Right lobe of liver (tissue), 6 donors: ENCODE measurements at regions not wholly inside any gene's neighbourhood (a gene's known extent, or its start where the extent isn't known, plus 50 kb on each side); places are given as distances from the start of the nearest gene placed in this dataset.

Source experiments
- ATAC-seq, 4 donors: fragments of 200-7000 bp; cut with Tn5 transposase; one replicate each; pipeline ENCODE4 v1.9.1; 2020; ENCODE audit warnings: mild to moderate bottlenecking in 4 of 4, moderate library complexity in 4 of 4
- DNase-seq, 3 donors: peaks; one replicate each; pipeline ENCODE4 v3.0.0-alpha.2; 2020
- H3K27ac ChIP-seq, 3 donors: fragments of 200-600 bp; one replicate each; pipeline ENCODE4 v1.8.0; 2022
- H3K27me3 ChIP-seq, 2 donors: fragments of 200-600 bp; one replicate each; pipeline ENCODE4 v1.8.0; 2022
- H3K36me3 ChIP-seq, 4 donors: fragments of 200-600 bp; sonication (generic) in 1 of 4; one replicate each; pipeline versions ENCODE4 v1.5.1 to v1.8.0; 2017 to 2022; ENCODE audit warnings: control low read depth in 1 of 4
- H3K4me1 ChIP-seq, 4 donors: fragments of 200-600 bp; sonication (generic) in 1 of 4; one replicate each; pipeline versions ENCODE4 v1.5.1 to v1.8.0; 2017 to 2022; ENCODE audit warnings: control low read depth in 1 of 4
- H3K4me3 ChIP-seq, 3 donors: fragments of 200-600 bp; one replicate each; pipeline ENCODE4 v1.8.0; 2022
- H3K9me3 ChIP-seq, 4 donors: fragments of 200-600 bp; sonication (generic) in 1 of 4; one replicate each; pipeline versions ENCODE4 v1.5.1 to v1.8.0; 2017 to 2022; ENCODE audit warnings: control low read depth in 1 of 4
- CTCF ChIP-seq, 4 donors: fragments of 200-600 bp in 3 of 4; fragments of 450-650 bp in 1 of 4; IDR thresholded peaks; one replicate each; pipeline versions ENCODE4 v1.5.1 to v1.8.0; 2016 to 2022; ENCODE audit warnings: antibody characterized with exemption in 4 of 4, mild to moderate bottlenecking in 2 of 4
- POLR2A ChIP-seq: fragments of 450-650 bp; IDR thresholded peaks from one replicate; pipeline ENCODE4 v1.6.1; 2017; ENCODE audit warnings: antibody characterized with exemption, mild to moderate bottlenecking
- WGBS: methylation state at CpG from one replicate; pipeline ENCODE4 v1.1.6; 2018; ENCODE audit warnings: low coverage, low lambda C conversion rate; ENCODE audit not compliant: insufficient coverage; ENCODE audit errors: missing lambda C conversion rate; 5-methylcytosine and 5-hydroxymethylcytosine counted together
- intact Hi-C, 2 donors: fragments of 100-400 bp; cut with DNase I; formaldehyde crosslinking; loops; one replicate each; pipeline versions ENCODE4 v1.11.2 to v1.14.1; 2022
- donor health status: DM: no; HTN: yes; CAD: no.
- donor health status: DM: no; HTN: no; CAD: no.
- donor health status: DM: no; HTN: no; CAD: no.
- donor health status: DM: no; HTN: yes; CAD: no.
- donor health status: DM: no; HTN: yes; CAD: no.

- H3K27ac ChIP-seq, result no peak overlapping the region
- H3K4me1 ChIP-seq, result no peaks in the 10 kb centered on the region
- intact Hi-C loops, result no loop called here
- DNase-seq (no peak), ATAC-seq (no peak)
- WGBS, result 40% methylated on average over 1 of the region's 1 CpG
- no peak for TF ChIP-seq CTCF (IDR thresholded peaks at IDR 0.05)
- TF ChIP-seq POLR2A, result no peak
- peaks cover 0 to 4% (median 0%) of the 10 kb centered on the region in 4 donors for H3K9me3 ChIP-seq
- H3K36me3 ChIP-seq, result no peaks in the 10 kb centered on the region
- H3K4me3 ChIP-seq, result no peak overlapping the region
- H3K27me3 ChIP-seq, result no peaks in the 10 kb centered on the region
Measured at GRCh38 chr9:91122755-91123154, 239.0 kb downstream of the AUH start.

- no peak for ATAC-seq
- no peak for TF ChIP-seq CTCF (IDR thresholded peaks at IDR 0.05)
- no peak for TF ChIP-seq POLR2A
- H3K4me3 ChIP-seq, result no peak overlapping the region
- no peaks in the 10 kb centered on the region for H3K36me3 ChIP-seq
- peaks cover 0 to 4% (median 0%) of the 10 kb centered on the region in 4 donors for H3K9me3 ChIP-seq
- H3K27ac ChIP-seq, result no peak overlapping the region
- WGBS, result 62% methylated on average over 3 of the region's 10 CpGs
- no peaks in the 10 kb centered on the region for H3K4me1 ChIP-seq
- H3K27me3 ChIP-seq, result no peaks in the 10 kb centered on the region
- intact Hi-C loops, result no loop called here
- no peak for DNase-seq
Measured at GRCh38 chr9:91126761-91127445, 234.8 kb downstream of the AUH start.

GRCh38 chr9:91127653-91128052, 234.1 kb downstream of the AUH start:
- H3K4me1 ChIP-seq, result no peaks in the 10 kb centered on the region
- H3K4me3 ChIP-seq, result no peak overlapping the region
- TF ChIP-seq POLR2A (no peak), CTCF (IDR thresholded peaks at IDR 0.05) (no peak)
- no peaks in the 10 kb centered on the region for H3K36me3 ChIP-seq
- H3K9me3 ChIP-seq, result peaks cover 0 to 4% (median 0%) of the 10 kb centered on the region in 4 donors
- intact Hi-C loops, result no loop called here
- no peak overlapping the region for H3K27ac ChIP-seq
- no peak for DNase-seq
- no peaks in the 10 kb centered on the region for H3K27me3 ChIP-seq
- ATAC-seq, result no peak
- WGBS, result 93% methylated on average over 1 of the region's 1 CpG

GRCh38 chr9:91130796-91131318, 230.9 kb downstream of the AUH start:
- no peak for TF ChIP-seq POLR2A
- TF ChIP-seq CTCF (IDR thresholded peaks at IDR 0.05), result no peak
- no peak for ATAC-seq
- 74% methylated on average over 2 of the region's 2 CpGs for WGBS

More at GRCh38 chr9:91130796-91131318, 230.9 kb downstream of the AUH start:
- Histone ChIP-seq H3K9me3 (no peaks in the 10 kb centered on the region), H3K4me3 (no peak overlapping the region), H3K27ac (no peak overlapping the region), H3K27me3 (no peaks in the 10 kb centered on the region), H3K36me3 (no peaks in the 10 kb centered on the region), H3K4me1 (no peaks in the 10 kb centered on the region)
- intact Hi-C loops, result no loop called here
- no peak for DNase-seq
